HepG2 (cell line): ENCODE measurements at regions not wholly inside any gene's neighbourhood (a gene's known extent, or its start where the extent isn't known, plus 50 kb on each side); places are given as distances from the start of the nearest gene placed in this dataset.

ENCODE experiments used
- AGO1 ChIP-seq: fragments of 200-400 bp; formaldehyde crosslinking; IDR thresholded peaks from 2 replicates; pipeline ENCODE4 v1.6.1; 2017; ENCODE audit warnings: mild to moderate bottlenecking, low read depth, low read length, moderate library complexity; ENCODE audit not compliant: poor library complexity, severe bottlenecking
- BRCA1 ChIP-seq: sonication (generic); formaldehyde crosslinking; IDR thresholded peaks from 2 replicates; pipeline ENCODE4 v1.4.0; 2020; ENCODE audit warnings: missing genetic modification reagents
- CBFB ChIP-seq: sonication (generic); formaldehyde crosslinking; IDR thresholded peaks from 2 replicates; pipeline ENCODE4 v1.4.0; 2020; ENCODE audit warnings: missing genetic modification reagents
- DPF2 ChIP-seq: sonication (generic); formaldehyde crosslinking; IDR thresholded peaks from 2 replicates; pipeline ENCODE4 v1.4.0; 2020; ENCODE audit warnings: mild to moderate bottlenecking, low read depth, missing genetic modification reagents, borderline replicate concordance
- EP300 ChIP-seq, 3 experiments: sonication (generic) in 1 of 3; formaldehyde crosslinking in 1 of 3; IDR thresholded peaks; 2 replicates each; pipeline versions ENCODE4 v1.5.1 to v1.6.1; 2011 to 2020; ENCODE audit warnings: low read depth in 2 of 3, low read length in 2 of 3, borderline replicate concordance in 1 of 3, improper control_type of control experiment in 1 of 3, mild to moderate bottlenecking in 1 of 3, missing genetic modification reagents in 1 of 3, moderate library complexity in 1 of 3
- FOXP1 ChIP-seq, 2 experiments: fragments of 450-650 bp in 1 of 2; IDR thresholded peaks; 2 replicates each; pipeline ENCODE4 v1.6.1; 2017 to 2018; ENCODE audit warnings: antibody characterized with exemption in 1 of 2
- GZF1 ChIP-seq: sonication (generic); formaldehyde crosslinking; IDR thresholded peaks from 2 replicates; pipeline ENCODE4 v1.5.1; 2020; ENCODE audit warnings: mild to moderate bottlenecking, missing genetic modification reagents
- MAZ ChIP-seq, 2 experiments: sonication (generic) in 1 of 2; formaldehyde crosslinking in 1 of 2; IDR thresholded peaks; 2 replicates each; pipeline versions ENCODE4 v1.5.0 to v1.6.1; 2012 to 2020; ENCODE audit warnings: low read depth in 2 of 2, mild to moderate bottlenecking in 2 of 2, borderline replicate concordance in 1 of 2, improper control_type of control experiment in 1 of 2, low read length in 1 of 2, missing genetic modification reagents in 1 of 2, moderate library complexity in 1 of 2
- SAP130 ChIP-seq: IDR thresholded peaks from 2 replicates; pipeline ENCODE4 v1.6.1; 2016; ENCODE audit warnings: low read depth
- SNAPC5 ChIP-seq: sonication (generic); formaldehyde crosslinking; IDR thresholded peaks from 2 replicates; pipeline ENCODE4 v1.8.1; 2023; ENCODE audit warnings: mild to moderate bottlenecking, missing genetic modification reagents, borderline replicate concordance
- STAG1 ChIP-seq: sonication (generic); formaldehyde crosslinking; IDR thresholded peaks from 2 replicates; pipeline ENCODE4 v1.4.0; 2020; ENCODE audit warnings: missing genetic modification reagents
- ZMAT3 ChIP-seq: sonication (generic); formaldehyde crosslinking; conservative IDR thresholded peaks from 2 replicates; pipeline ENCODE4 v1.7.0; 2021; ENCODE audit warnings: missing genetic modification reagents
- ZNF512B ChIP-seq: sonication (generic); formaldehyde crosslinking; IDR thresholded peaks from 2 replicates; pipeline ENCODE4 v1.5.1; 2020; ENCODE audit warnings: missing genetic modification reagents, mild to moderate bottlenecking, borderline replicate concordance
- ZNF552 ChIP-seq: sonication (generic); formaldehyde crosslinking; IDR thresholded peaks from 2 replicates; pipeline ENCODE4 v1.9.0; 2022; ENCODE audit warnings: missing genetic modification reagents, mild to moderate bottlenecking, borderline replicate concordance
- ZNF598 ChIP-seq: sonication (generic); formaldehyde crosslinking; IDR thresholded peaks from 2 replicates; pipeline ENCODE4 v1.5.1; 2020; ENCODE audit warnings: mild to moderate bottlenecking, missing genetic modification reagents, borderline replicate concordance
- ZNF704 ChIP-seq: sonication (generic); formaldehyde crosslinking; IDR thresholded peaks from 2 replicates; pipeline ENCODE4 v1.8.1; 2023; ENCODE audit warnings: mild to moderate bottlenecking, inconsistent platforms, moderate library complexity, missing genetic modification reagents, borderline replicate concordance
- ZNF773 ChIP-seq: sonication (generic); formaldehyde crosslinking; IDR thresholded peaks from 2 replicates; pipeline ENCODE4 v1.4.0; 2020; ENCODE audit warnings: missing genetic modification reagents, borderline replicate concordance
- ZNF792 ChIP-seq: IDR thresholded peaks from 2 replicates; pipeline ENCODE4 v1.6.1; 2016
- TF ChIP-seq, protein P1 (sequence below): sonication (generic); formaldehyde crosslinking; IDR thresholded peaks from 2 replicates; pipeline ENCODE4 v1.5.0; 2020; ENCODE audit warnings: mild to moderate bottlenecking, missing genetic modification reagents, moderate library complexity
- TF ChIP-seq, protein P2 (sequence below): sonication (generic); formaldehyde crosslinking; IDR thresholded peaks from 2 replicates; pipeline ENCODE4 v1.4.0; 2020; ENCODE audit warnings: mild to moderate bottlenecking, missing genetic modification reagents
- TF ChIP-seq, protein P3 (sequence below): sonication (generic); formaldehyde crosslinking; IDR thresholded peaks from 2 replicates; pipeline ENCODE4 v1.8.0; 2022; ENCODE audit warnings: mild to moderate bottlenecking, missing genetic modification reagents

DNA sequence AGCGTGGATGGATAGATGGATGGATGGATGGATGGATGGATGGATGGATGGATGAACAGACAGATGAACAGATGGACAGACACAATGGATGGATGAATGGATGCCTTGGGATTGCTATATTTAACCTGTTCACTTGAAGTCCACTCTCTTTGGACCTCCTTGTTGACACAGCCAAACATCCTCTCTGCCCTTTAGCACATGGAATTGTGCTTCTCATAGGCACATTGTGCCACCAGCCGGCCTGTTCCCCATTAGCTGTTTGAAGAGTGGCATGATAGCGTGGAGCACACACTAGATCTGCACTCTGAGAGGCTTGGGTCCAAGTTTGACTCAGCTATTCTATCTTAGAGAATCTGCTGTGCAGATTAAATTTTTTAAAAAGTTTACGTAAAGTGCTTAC lies 56.9 kb upstream of the GSC start (continued):
- TF ChIP-seq ZNF704 (no peak), SNAPC5 (CRISPR knock-in tag) (no peak), ZNF792 (CRISPR knock-in tag) (no peak), ZNF598 (no peak), DPF2 (CRISPR knock-in tag) (no peak), SAP130 (CRISPR knock-in tag) (no peak), ZNF773 (CRISPR knock-in tag) (no peak), MAZ (IDR thresholded peaks at IDR 0.05; ENCODE audit: borderline replicate concordance, low read depth, low read length) (no peak), MAZ (CRISPR knock-in tag; IDR thresholded peaks at IDR 0.05; ENCODE audit: low read depth) (no peak), FOXP1 (IDR thresholded peaks at IDR 0.05) (no peak), FOXP1 (CRISPR knock-in tag; IDR thresholded peaks at IDR 0.05) (no peak), AGO1 (no peak), ZNF552 (CRISPR knock-in tag) (no peak), ZNF512B (CRISPR knock-in tag) (no peak), EP300 (IDR thresholded peaks at IDR 0.05; ENCODE audit: low read depth in 2 of 2, low read length in 2 of 2) (no peak), EP300 (CRISPR knock-in tag; IDR thresholded peaks at IDR 0.05; ENCODE audit: borderline replicate concordance) (no peak), ZMAT3 (no peak), GZF1 (CRISPR knock-in tag) (no peak), BRCA1 (CRISPR knock-in tag) (no peak), CBFB (CRISPR knock-in tag) (no peak), STAG1 (CRISPR knock-in tag) (peak; percentile 28; the same call in 1 of the 2 replicates)
- TF ChIP-seq, protein P1, sequence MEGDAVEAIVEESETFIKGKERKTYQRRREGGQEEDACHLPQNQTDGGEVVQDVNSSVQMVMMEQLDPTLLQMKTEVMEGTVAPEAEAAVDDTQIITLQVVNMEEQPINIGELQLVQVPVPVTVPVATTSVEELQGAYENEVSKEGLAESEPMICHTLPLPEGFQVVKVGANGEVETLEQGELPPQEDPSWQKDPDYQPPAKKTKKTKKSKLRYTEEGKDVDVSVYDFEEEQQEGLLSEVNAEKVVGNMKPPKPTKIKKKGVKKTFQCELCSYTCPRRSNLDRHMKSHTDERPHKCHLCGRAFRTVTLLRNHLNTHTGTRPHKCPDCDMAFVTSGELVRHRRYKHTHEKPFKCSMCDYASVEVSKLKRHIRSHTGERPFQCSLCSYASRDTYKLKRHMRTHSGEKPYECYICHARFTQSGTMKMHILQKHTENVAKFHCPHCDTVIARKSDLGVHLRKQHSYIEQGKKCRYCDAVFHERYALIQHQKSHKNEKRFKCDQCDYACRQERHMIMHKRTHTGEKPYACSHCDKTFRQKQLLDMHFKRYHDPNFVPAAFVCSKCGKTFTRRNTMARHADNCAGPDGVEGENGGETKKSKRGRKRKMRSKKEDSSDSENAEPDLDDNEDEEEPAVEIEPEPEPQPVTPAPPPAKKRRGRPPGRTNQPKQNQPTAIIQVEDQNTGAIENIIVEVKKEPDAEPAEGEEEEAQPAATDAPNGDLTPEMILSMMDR (CRISPR knock-in tag), result peak; percentile 55
- TF ChIP-seq, protein P2, sequence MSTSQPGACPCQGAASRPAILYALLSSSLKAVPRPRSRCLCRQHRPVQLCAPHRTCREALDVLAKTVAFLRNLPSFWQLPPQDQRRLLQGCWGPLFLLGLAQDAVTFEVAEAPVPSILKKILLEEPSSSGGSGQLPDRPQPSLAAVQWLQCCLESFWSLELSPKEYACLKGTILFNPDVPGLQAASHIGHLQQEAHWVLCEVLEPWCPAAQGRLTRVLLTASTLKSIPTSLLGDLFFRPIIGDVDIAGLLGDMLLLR (CRISPR knock-in tag), result no peak
- TF ChIP-seq, protein P3, sequence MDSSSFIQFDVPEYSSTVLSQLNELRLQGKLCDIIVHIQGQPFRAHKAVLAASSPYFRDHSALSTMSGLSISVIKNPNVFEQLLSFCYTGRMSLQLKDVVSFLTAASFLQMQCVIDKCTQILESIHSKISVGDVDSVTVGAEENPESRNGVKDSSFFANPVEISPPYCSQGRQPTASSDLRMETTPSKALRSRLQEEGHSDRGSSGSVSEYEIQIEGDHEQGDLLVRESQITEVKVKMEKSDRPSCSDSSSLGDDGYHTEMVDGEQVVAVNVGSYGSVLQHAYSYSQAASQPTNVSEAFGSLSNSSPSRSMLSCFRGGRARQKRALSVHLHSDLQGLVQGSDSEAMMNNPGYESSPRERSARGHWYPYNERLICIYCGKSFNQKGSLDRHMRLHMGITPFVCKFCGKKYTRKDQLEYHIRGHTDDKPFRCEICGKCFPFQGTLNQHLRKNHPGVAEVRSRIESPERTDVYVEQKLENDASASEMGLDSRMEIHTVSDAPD, result no peak
